HCT116 (cell line): ENCODE measurements at regions not wholly inside any gene's neighbourhood (a gene's known extent, or its start where the extent isn't known, plus 50 kb on each side); places are given as distances from the start of the nearest gene placed in this dataset.

Experiments
- ATAC-seq: fragments of 200-7000 bp; cut with Tn5 transposase; 2 replicates; pipeline ENCODE4 v1.9.1; 2020; ENCODE audit warnings: mild to moderate bottlenecking, moderate library complexity
- BruUV-seq: library from RNA; stranded (reverse); fragments of 400-500 nt; replicated peaks from 2 replicates; lab custom pipeline; 2021; lab: Mats Ljungman, UMichigan
- CTCF ChIA-PET: fragments of 300-600 bp; sonication (Branson Sonifier 250); formaldehyde crosslinking; loops from one replicate; lab custom pipeline; 2021; ENCODE audit warnings: antibody characterized with exemption; lab: Charles Lee
- POLR2A ChIA-PET: fragments of 300-600, 350-600 bp; sonication (Branson Sonifier 250); formaldehyde crosslinking; loops from one replicate; lab custom pipeline; 2021; ENCODE audit warnings: antibody characterized with exemption; lab: Charles Lee
- RAD21 ChIA-PET, 2 experiments: fragments of 300-600 bp; sonication (Branson Sonifier 250); formaldehyde crosslinking; loops; one replicate each; lab custom pipeline; 2023; ENCODE audit warnings: low total read pairs in 2 of 2; ENCODE audit not compliant: uncharacterized antibody in 2 of 2, unreplicated experiment in 2 of 2, low non-redundant PET in 1 of 2; lab: Charles Lee
- DNase-seq: peaks from one replicate; pipeline ENCODE4 v3.0.0-alpha.2; 2010; ENCODE audit warnings: low read depth, low spot score
- H2AFZ ChIP-seq: fragments of 200-600 bp; shearing (Covaris generic), sonication (generic); 2 replicates; pipeline ENCODE4 v1.6.1; 2017; ENCODE audit warnings: low read depth, mixed run types, mixed read lengths, antibody characterized with exemption, low read length; ENCODE audit not compliant: poor library complexity, severe bottlenecking
- H3K27ac ChIP-seq: 2 replicates; pipeline ENCODE4 v1.5.1; 2012; ENCODE audit warnings: low read depth, low read length
- H3K27me3 ChIP-seq: fragments of 200-600 bp; sonication (generic); 2 replicates; pipeline ENCODE4 v1.6.1; 2016; ENCODE audit warnings: mixed run types, low read length, mixed read lengths; ENCODE audit not compliant: insufficient read depth
- H3K36me3 ChIP-seq, 2 experiments: fragments of 200-500 bp in 1 of 2; fragments of 200-600 bp in 1 of 2; sonication (Bioruptor generic) in 1 of 2; sonication (generic) in 1 of 2; 2 replicates each; pipeline versions ENCODE4 v1.5.1 to v1.6.1; 2014 to 2016; ENCODE audit warnings: low read length in 2 of 2, inconsistent platforms in 1 of 2, mixed read lengths in 1 of 2, mixed run types in 1 of 2; ENCODE audit not compliant: insufficient read depth in 2 of 2, control insufficient read depth in 1 of 2
- H3K4me1 ChIP-seq, 2 experiments: fragments of 200-600 bp in 1 of 2; sonication (generic) in 1 of 2; 2 replicates each; pipeline versions ENCODE4 v1.5.1 to v1.6.1; 2012 to 2017; ENCODE audit warnings: low read length in 2 of 2, inconsistent platforms in 1 of 2, mild to moderate bottlenecking in 1 of 2, mixed read lengths in 1 of 2, mixed run types in 1 of 2, moderate library complexity in 1 of 2; ENCODE audit not compliant: insufficient read depth in 2 of 2, control insufficient read depth in 1 of 2
- H3K4me2 ChIP-seq: fragments of 200-600 bp; sonication (generic); 2 replicates; pipeline ENCODE4 v1.6.1; 2017; ENCODE audit warnings: mixed run types, low read length, mixed read lengths
- H3K4me3 ChIP-seq, 2 experiments: fragments of 200-600 bp in 1 of 2; sonication (generic) in 1 of 2; replicated peaks in 1 of 2; 2 replicates each; pipeline ENCODE4 v1.5.1; 2011 to 2016; ENCODE audit warnings: low read length in 2 of 2, control low read depth in 1 of 2, low read depth in 1 of 2, mild to moderate bottlenecking in 1 of 2, mixed read lengths in 1 of 2, mixed run types in 1 of 2
- H3K79me2 ChIP-seq: fragments of 200-600 bp; sonication (generic); 2 replicates; pipeline ENCODE4 v1.6.1; 2017; ENCODE audit warnings: mild to moderate bottlenecking, mixed run types, low read length, moderate library complexity, mixed read lengths; ENCODE audit not compliant: insufficient read depth
- H3K9ac ChIP-seq: fragments of 200-600 bp; sonication (generic); 2 replicates; pipeline ENCODE4 v1.6.1; 2016; ENCODE audit warnings: low read length, mixed read lengths
- H3K9me2 ChIP-seq: fragments of 200-600 bp; sonication (generic), shearing (Covaris generic); 2 replicates; pipeline ENCODE4 v1.6.1; 2017; ENCODE audit warnings: mixed run types, mild to moderate bottlenecking, moderate library complexity; ENCODE audit not compliant: insufficient read depth
- H3K9me3 ChIP-seq, 2 experiments: fragments of 200-500 bp in 1 of 2; fragments of 200-600 bp in 1 of 2; sonication (Bioruptor generic) in 1 of 2; sonication (generic) in 1 of 2; 2 replicates each; pipeline ENCODE4 v1.6.1; 2014 to 2017; ENCODE audit warnings: low read length in 2 of 2, mixed read lengths in 2 of 2, inconsistent platforms in 1 of 2, low read depth in 1 of 2, mild to moderate bottlenecking in 1 of 2, mixed run types in 1 of 2, moderate library complexity in 1 of 2; ENCODE audit not compliant: control insufficient read depth in 1 of 2, insufficient read depth in 1 of 2
- H4K20me1 ChIP-seq: fragments of 200-600 bp; sonication (generic), shearing (Covaris generic); 2 replicates; pipeline ENCODE4 v1.6.1; 2017; ENCODE audit warnings: mixed run types, mild to moderate bottlenecking, moderate library complexity; ENCODE audit not compliant: insufficient read depth
- CEBPB ChIP-seq: IDR thresholded peaks from 2 replicates; pipeline ENCODE4 v1.6.1; 2012; ENCODE audit warnings: low read depth
- EGR1 ChIP-seq: IDR thresholded peaks from 2 replicates; pipeline ENCODE4 v1.6.1; 2012; ENCODE audit warnings: low read depth
- ELF1 ChIP-seq: IDR thresholded peaks from 2 replicates; pipeline ENCODE4 v1.6.1; 2012; ENCODE audit warnings: low read depth, borderline replicate concordance
- EZH2 ChIP-seq: fragments of 200-600 bp; sonication (generic); IDR thresholded peaks from 2 replicates; pipeline ENCODE4 v1.6.1; 2017; ENCODE audit warnings: antibody characterized with exemption, mixed run types
- EZH2phosphoT487 ChIP-seq: fragments of 200-600 bp; IDR thresholded peaks from 2 replicates; pipeline ENCODE4 v1.6.1; 2018; ENCODE audit warnings: antibody characterized with exemption, borderline replicate concordance
- FOSL1 ChIP-seq: IDR thresholded peaks from 2 replicates; pipeline ENCODE4 v1.6.1; 2012; ENCODE audit warnings: low read depth
- JUND ChIP-seq: IDR thresholded peaks from 2 replicates; pipeline ENCODE4 v1.6.1; 2012
- POLR2AphosphoS5 ChIP-seq: IDR thresholded peaks from 2 replicates; pipeline ENCODE4 v1.6.1; 2011; ENCODE audit warnings: mild to moderate bottlenecking, low read depth, low read length, moderate library complexity
- RAD21 ChIP-seq: IDR thresholded peaks from 2 replicates; pipeline ENCODE4 v1.6.1; 2012; ENCODE audit warnings: low read depth, mild to moderate bottlenecking
- SIN3A ChIP-seq: IDR thresholded peaks from 2 replicates; pipeline ENCODE4 v1.6.1; 2012; ENCODE audit warnings: low read depth
- SRF ChIP-seq: IDR thresholded peaks from 2 replicates; pipeline ENCODE4 v1.6.1; 2012; ENCODE audit warnings: low read depth
- TCF7L2 ChIP-seq: IDR thresholded peaks from 2 replicates; pipeline ENCODE4 v1.7.0; 2011; ENCODE audit warnings: borderline replicate concordance, inconsistent platforms; ENCODE audit not compliant: insufficient read depth, insufficient read length; ENCODE audit errors: extremely low read depth
- YY1 ChIP-seq: IDR thresholded peaks from 2 replicates; pipeline ENCODE4 v1.6.1; 2011; ENCODE audit warnings: low read length, low read depth, moderate library complexity, mild to moderate bottlenecking; ENCODE audit not compliant: insufficient replicate concordance; ENCODE audit errors: extremely low read depth
- ZFX ChIP-seq: fragments of 450-650 bp; IDR thresholded peaks from 2 replicates; pipeline ENCODE4 v1.6.1; 2017
- intact Hi-C: fragments of 100-400 bp; cut with micrococcal nuclease; formaldehyde crosslinking; loops from 2 replicates; pipeline ENCODE4 v1.10.0; 2022
- TF ChIP-seq, protein P1 (sequence below): IDR thresholded peaks from 2 replicates; pipeline ENCODE4 v1.6.1; 2011; ENCODE audit warnings: mild to moderate bottlenecking, low read length, moderate library complexity; ENCODE audit not compliant: insufficient replicate concordance; ENCODE audit errors: extremely low read depth
- TF ChIP-seq, protein P2 (sequence below): IDR thresholded peaks from 2 replicates; pipeline ENCODE4 v1.6.1; 2012
- TF ChIP-seq, protein P3 (sequence below), 3 experiments: fragments of 200-600 bp in 1 of 3; sonication (generic) in 1 of 3; IDR thresholded peaks in 2 of 3; conservative IDR thresholded peaks in 1 of 3; 2 replicates each; pipeline ENCODE4 v1.5.1; 2012 to 2017; ENCODE audit warnings: low read depth in 2 of 3, low read length in 2 of 3, antibody characterized with exemption in 1 of 3, borderline replicate concordance in 1 of 3, control low read depth in 1 of 3, mild to moderate bottlenecking in 1 of 3, mixed read lengths in 1 of 3, mixed run types in 1 of 3, moderate library complexity in 1 of 3; ENCODE audit not compliant: insufficient read depth in 1 of 3

DNA sequence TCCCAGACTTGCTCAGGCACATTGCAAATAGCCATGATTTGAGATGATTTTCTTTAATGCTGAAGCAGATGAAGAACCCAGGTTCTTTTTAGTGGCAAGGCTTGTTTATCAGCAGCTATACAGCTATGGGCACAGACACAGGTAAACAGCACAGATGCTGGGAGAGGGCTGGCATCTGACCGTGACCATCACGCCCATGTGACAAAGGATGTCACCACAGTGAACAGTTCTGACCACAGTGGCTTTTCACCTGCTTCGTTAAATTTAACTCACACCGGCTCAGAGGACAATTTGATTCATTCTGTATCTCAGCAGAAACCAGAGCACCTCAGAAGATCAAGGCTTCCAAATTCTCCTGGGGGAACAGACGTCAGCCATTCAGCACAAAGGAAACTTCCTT lies 142.6 kb downstream of the CDH26 start (continued):
- TF ChIP-seq, protein P1, sequence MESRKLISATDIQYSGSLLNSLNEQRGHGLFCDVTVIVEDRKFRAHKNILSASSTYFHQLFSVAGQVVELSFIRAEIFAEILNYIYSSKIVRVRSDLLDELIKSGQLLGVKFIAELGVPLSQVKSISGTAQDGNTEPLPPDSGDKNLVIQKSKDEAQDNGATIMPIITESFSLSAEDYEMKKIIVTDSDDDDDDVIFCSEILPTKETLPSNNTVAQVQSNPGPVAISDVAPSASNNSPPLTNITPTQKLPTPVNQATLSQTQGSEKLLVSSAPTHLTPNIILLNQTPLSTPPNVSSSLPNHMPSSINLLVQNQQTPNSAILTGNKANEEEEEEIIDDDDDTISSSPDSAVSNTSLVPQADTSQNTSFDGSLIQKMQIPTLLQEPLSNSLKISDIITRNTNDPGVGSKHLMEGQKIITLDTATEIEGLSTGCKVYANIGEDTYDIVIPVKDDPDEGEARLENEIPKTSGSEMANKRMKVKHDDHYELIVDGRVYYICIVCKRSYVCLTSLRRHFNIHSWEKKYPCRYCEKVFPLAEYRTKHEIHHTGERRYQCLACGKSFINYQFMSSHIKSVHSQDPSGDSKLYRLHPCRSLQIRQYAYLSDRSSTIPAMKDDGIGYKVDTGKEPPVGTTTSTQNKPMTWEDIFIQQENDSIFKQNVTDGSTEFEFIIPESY, result no peak
- TF ChIP-seq CEBPB (no peak), JUND (no peak)

DNA sequence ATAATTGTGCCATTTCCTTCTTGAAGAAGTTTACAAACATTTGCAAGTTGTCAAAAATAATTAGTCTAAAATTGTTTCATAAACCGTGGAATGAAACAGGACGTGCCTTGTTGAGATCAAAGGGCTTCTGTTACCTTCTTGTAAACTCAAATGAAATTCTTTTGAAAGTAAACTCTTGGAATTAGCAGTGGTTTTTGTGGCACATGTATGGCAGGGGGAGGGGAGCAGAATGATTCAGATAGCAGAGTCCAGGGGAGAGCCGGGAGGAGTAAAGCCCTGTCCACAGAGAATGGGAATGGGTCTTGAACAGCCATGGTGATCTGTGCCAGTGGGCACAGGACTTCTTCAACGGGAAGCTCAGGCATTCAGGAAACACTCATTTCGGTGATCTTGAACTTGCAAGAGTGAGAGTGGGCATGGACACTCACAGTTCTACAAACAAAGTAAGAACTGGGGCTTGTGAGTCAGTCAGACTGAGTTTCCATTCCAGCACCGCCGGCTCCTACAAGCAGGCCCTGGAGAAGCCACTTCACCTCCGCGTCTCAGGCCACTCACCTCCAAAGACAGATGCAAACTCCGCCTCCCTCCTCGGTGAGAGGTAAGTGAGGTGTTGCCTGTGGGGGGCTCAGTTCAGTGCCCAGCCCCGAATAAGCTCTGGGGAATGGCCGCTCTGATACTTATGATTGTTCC lies 143.1 kb downstream of the CDH26 start:
- no peak for ATAC-seq
- H3K4me1 ChIP-seq, result no peaks in the 10 kb centered on the region
- RAD21 ChIA-PET, result no interaction called here
- H3K4me2 ChIP-seq, result no peak overlapping the region
- POLR2A ChIA-PET, result no interaction called here
- no peaks in the 10 kb centered on the region for H4K20me1 ChIP-seq
- BruUV-seq, result no TSS peak
- no peaks in the 10 kb centered on the region for H3K9me2 ChIP-seq
- no peak for TF ChIP-seq EGR1
- no peak for TF ChIP-seq JUND
- TF ChIP-seq YY1, result no peak
- TF ChIP-seq ZFX, result no peak
- no peak for TF ChIP-seq SIN3A
- TF ChIP-seq, protein P2, sequence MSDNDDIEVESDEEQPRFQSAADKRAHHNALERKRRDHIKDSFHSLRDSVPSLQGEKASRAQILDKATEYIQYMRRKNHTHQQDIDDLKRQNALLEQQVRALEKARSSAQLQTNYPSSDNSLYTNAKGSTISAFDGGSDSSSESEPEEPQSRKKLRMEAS, result no peak
- no peak for TF ChIP-seq ELF1
- TF ChIP-seq, protein P3, sequence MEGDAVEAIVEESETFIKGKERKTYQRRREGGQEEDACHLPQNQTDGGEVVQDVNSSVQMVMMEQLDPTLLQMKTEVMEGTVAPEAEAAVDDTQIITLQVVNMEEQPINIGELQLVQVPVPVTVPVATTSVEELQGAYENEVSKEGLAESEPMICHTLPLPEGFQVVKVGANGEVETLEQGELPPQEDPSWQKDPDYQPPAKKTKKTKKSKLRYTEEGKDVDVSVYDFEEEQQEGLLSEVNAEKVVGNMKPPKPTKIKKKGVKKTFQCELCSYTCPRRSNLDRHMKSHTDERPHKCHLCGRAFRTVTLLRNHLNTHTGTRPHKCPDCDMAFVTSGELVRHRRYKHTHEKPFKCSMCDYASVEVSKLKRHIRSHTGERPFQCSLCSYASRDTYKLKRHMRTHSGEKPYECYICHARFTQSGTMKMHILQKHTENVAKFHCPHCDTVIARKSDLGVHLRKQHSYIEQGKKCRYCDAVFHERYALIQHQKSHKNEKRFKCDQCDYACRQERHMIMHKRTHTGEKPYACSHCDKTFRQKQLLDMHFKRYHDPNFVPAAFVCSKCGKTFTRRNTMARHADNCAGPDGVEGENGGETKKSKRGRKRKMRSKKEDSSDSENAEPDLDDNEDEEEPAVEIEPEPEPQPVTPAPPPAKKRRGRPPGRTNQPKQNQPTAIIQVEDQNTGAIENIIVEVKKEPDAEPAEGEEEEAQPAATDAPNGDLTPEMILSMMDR (IDR thresholded peaks at IDR 0.05 in 2 of 3, conservative IDR thresholded peaks at IDR 0.05 in 1 of 3; ENCODE audit: borderline replicate concordance in 1 of 3, insufficient read depth in 1 of 3, low read depth in 2 of 3, low read length in 2 of 3), result no peak
- no peak for TF ChIP-seq EZH2phosphoT487
- no peak for TF ChIP-seq POLR2AphosphoS5
- no peak for TF ChIP-seq CEBPB
- TF ChIP-seq FOSL1, result no peak
- TF ChIP-seq SRF, result no peak
- no peak for TF ChIP-seq TCF7L2
- no peak for TF ChIP-seq RAD21
- TF ChIP-seq EZH2, result no peak
- TF ChIP-seq, all 23 proteins: peak for 0
- H3K79me2 ChIP-seq, result no peaks in the 10 kb centered on the region
- no peak overlapping the region for H3K9ac ChIP-seq
- no peak for DNase-seq
- intact Hi-C loops, result no loop called here
- H3K36me3 ChIP-seq, result no peaks in the 10 kb centered on the region
- no peak overlapping the region for H2AFZ ChIP-seq
- CTCF ChIA-PET, result no interaction called here
- H3K4me3 ChIP-seq, result no peak overlapping the region
- H3K9me3 ChIP-seq, result no peaks in the 10 kb centered on the region
- peaks cover 8% of the 10 kb centered on the region; the same call in 1 of the 2 replicates for H3K27me3 ChIP-seq
- no peak overlapping the region for H3K27ac ChIP-seq
